ENCODE measurements at regions not wholly inside any gene's neighbourhood (a gene's known extent, or its start where the extent isn't known, plus 50 kb on each side); places are given as distances from the start of the nearest gene placed in this dataset.

- Histone ChIP-seq H3K9me2 (ENCODE audit: low read depth, low read length) (no peaks in the 10 kb centered on the region), H3K27me3 (ENCODE audit: insufficient read depth, low read length) (no peaks in the 10 kb centered on the region), H3K4me2 (ENCODE audit: low read length) (no peak overlapping the region), H2AFZ (ENCODE audit: low read length) (no peak overlapping the region), H3K79me2 (ENCODE audit: insufficient read depth, low read length) (no peaks in the 10 kb centered on the region), H3K4me1 (ENCODE audit: insufficient read depth, low read length, severe bottlenecking) (no peaks in the 10 kb centered on the region), H3K9ac (ENCODE audit: low read length) (no peak overlapping the region), H3K27ac (ENCODE audit: low read depth, low read length, poor library complexity, severe bottlenecking) (no peak overlapping the region), H3F3A (ENCODE audit: insufficient read depth, low read length) (no peaks in the 10 kb centered on the region), H3K4me3 (ENCODE audit: low read depth, low read length, poor library complexity, severe bottlenecking) (no peak overlapping the region), H3K9me3 (ENCODE audit: low read length) (0 out of 2 replicates have a peak, but pooled peaks cover 3% of the 10 kb centered on the region), H3K36me3 (ENCODE audit: insufficient read depth, low read length) (no peaks in the 10 kb centered on the region), H4K20me1 (ENCODE audit: insufficient read depth, low read length) (no peaks in the 10 kb centered on the region)
- TF ChIP-seq EZH2 (IDR thresholded peaks at IDR 0.05; ENCODE audit: borderline replicate concordance, low read length) (no peak), CTCF (IDR thresholded peaks at IDR 0.05; ENCODE audit: low read length) (no peak)
Measured at GRCh38 chr7:111639934-111640333, 77.6 kb upstream of the IMMP2L start.

GRCh38 chr7:111638078-111638477, 75.8 kb upstream of the IMMP2L start:
- Histone ChIP-seq H3K9ac (ENCODE audit: low read length) (no peak overlapping the region), H3K9me3 (ENCODE audit: low read length) (0 out of 2 replicates have a peak, but pooled peaks cover 3% of the 10 kb centered on the region), H2AFZ (ENCODE audit: low read length) (no peak overlapping the region), H3K27me3 (ENCODE audit: insufficient read depth, low read length) (no peaks in the 10 kb centered on the region), H3K36me3 (ENCODE audit: insufficient read depth, low read length) (no peaks in the 10 kb centered on the region), H4K20me1 (ENCODE audit: insufficient read depth, low read length) (no peaks in the 10 kb centered on the region), H3K4me2 (ENCODE audit: low read length) (no peak overlapping the region), H3K4me3 (ENCODE audit: low read depth, low read length, poor library complexity, severe bottlenecking) (no peak overlapping the region), H3F3A (ENCODE audit: insufficient read depth, low read length) (no peaks in the 10 kb centered on the region), H3K9me2 (ENCODE audit: low read depth, low read length) (no peaks in the 10 kb centered on the region), H3K79me2 (ENCODE audit: insufficient read depth, low read length) (no peaks in the 10 kb centered on the region), H3K4me1 (ENCODE audit: insufficient read depth, low read length, severe bottlenecking) (no peaks in the 10 kb centered on the region), H3K27ac (ENCODE audit: low read depth, low read length, poor library complexity, severe bottlenecking) (no peak overlapping the region)
- TF ChIP-seq CTCF (IDR thresholded peaks at IDR 0.05; ENCODE audit: low read length) (no peak), EZH2 (IDR thresholded peaks at IDR 0.05; ENCODE audit: borderline replicate concordance, low read length) (no peak)

- no peaks in the 10 kb centered on the region for H4K20me1 ChIP-seq (ENCODE audit: insufficient read depth, low read length)
- TF ChIP-seq EZH2 (IDR thresholded peaks at IDR 0.05; ENCODE audit: borderline replicate concordance, low read length) (no peak), CTCF (IDR thresholded peaks at IDR 0.05; ENCODE audit: low read length) (no peak)
- no peak overlapping the region for H2AFZ ChIP-seq (ENCODE audit: low read length)
- H3K4me1 ChIP-seq (ENCODE audit: insufficient read depth, low read length, severe bottlenecking), result no peaks in the 10 kb centered on the region
- H3K4me2 ChIP-seq (ENCODE audit: low read length), result no peak overlapping the region
- no peaks in the 10 kb centered on the region for H3F3A ChIP-seq (ENCODE audit: insufficient read depth, low read length)
- no peaks in the 10 kb centered on the region for H3K79me2 ChIP-seq (ENCODE audit: insufficient read depth, low read length)
- peaks cover 5% of the 10 kb centered on the region for H3K9me3 ChIP-seq (ENCODE audit: low read length)
- H3K36me3 ChIP-seq (ENCODE audit: insufficient read depth, low read length), result no peaks in the 10 kb centered on the region
- H3K9ac ChIP-seq (ENCODE audit: low read length), result no peak overlapping the region
- no peaks in the 10 kb centered on the region for H3K27me3 ChIP-seq (ENCODE audit: insufficient read depth, low read length)
- H3K9me2 ChIP-seq (ENCODE audit: low read depth, low read length), result no peaks in the 10 kb centered on the region
- H3K4me3 ChIP-seq (ENCODE audit: low read depth, low read length, poor library complexity, severe bottlenecking), result no peak overlapping the region
- H3K27ac ChIP-seq (ENCODE audit: low read depth, low read length, poor library complexity, severe bottlenecking), result no peak overlapping the region
Measured at GRCh38 chr7:111633878-111634277, 71.6 kb upstream of the IMMP2L start.

Data from OCI-LY1 (cell line).